ENCODE measurements at regions not wholly inside any gene's neighbourhood (a gene's known extent, or its start where the extent isn't known, plus 50 kb on each side); places are given as distances from the start of the nearest gene placed in this dataset.

- H3K4me3 ChIP-seq (ENCODE audit: low read depth, low read length), result no peak overlapping the region
- no peak for TF ChIP-seq CTCF (conservative IDR thresholded peaks at IDR 0.05; ENCODE audit: low read depth, low read length)
- no peak for DNase-seq (ENCODE audit: low read depth)
These were observed 172.9 kb downstream of the ZDHHC21 start for GRCh38 chr9:14520341-14520740.

GRCh38 chr9:14517154-14517906 lies 175.9 kb downstream of the ZDHHC21 start:
- TF ChIP-seq CTCF (conservative IDR thresholded peaks at IDR 0.05; ENCODE audit: low read depth, low read length), result no peak
- no peak overlapping the region for H3K4me3 ChIP-seq (ENCODE audit: low read depth, low read length)
- DNase-seq (ENCODE audit: low read depth), result no peak

GRCh38 chr9:14516656-14517055 lies 176.6 kb downstream of the ZDHHC21 start:
- no peak for TF ChIP-seq CTCF (conservative IDR thresholded peaks at IDR 0.05; ENCODE audit: low read depth, low read length)
- H3K4me3 ChIP-seq (ENCODE audit: low read depth, low read length), result no peak overlapping the region
- no peak for DNase-seq (ENCODE audit: low read depth)

GRCh38 chr9:14515571-14516198 lies 177.5 kb downstream of the ZDHHC21 start:
- H3K4me3 ChIP-seq (ENCODE audit: low read depth, low read length), result no peak overlapping the region
- DNase-seq (ENCODE audit: low read depth), result no peak
- TF ChIP-seq CTCF (conservative IDR thresholded peaks at IDR 0.05; ENCODE audit: low read depth, low read length), result no peak

- no peak for TF ChIP-seq CTCF (conservative IDR thresholded peaks at IDR 0.05; ENCODE audit: low read depth, low read length)
- DNase-seq (ENCODE audit: low read depth), result no peak
- H3K4me3 ChIP-seq (ENCODE audit: low read depth, low read length), result no peak overlapping the region
These were observed 178.2 kb downstream of the ZDHHC21 start for GRCh38 chr9:14515049-14515448.

- H3K4me3 ChIP-seq (ENCODE audit: low read depth, low read length), result no peak overlapping the region
- DNase-seq (ENCODE audit: low read depth), result no peak
- no peak for TF ChIP-seq CTCF (conservative IDR thresholded peaks at IDR 0.05; ENCODE audit: low read depth, low read length)
These were observed 180.3 kb downstream of the ZDHHC21 start for GRCh38 chr9:14512942-14513341.

GRCh38 chr9:14511452-14511851 lies 181.8 kb downstream of the ZDHHC21 start:
- H3K4me3 ChIP-seq (ENCODE audit: low read depth, low read length), result no peak overlapping the region
- DNase-seq (ENCODE audit: low read depth), result peak; percentile 5
- no peak for TF ChIP-seq CTCF (conservative IDR thresholded peaks at IDR 0.05; ENCODE audit: low read depth, low read length)

All from choroid plexus epithelial cell (primary cell).